Smooth muscle cell (in vitro differentiated cells): ENCODE measurements at regions not wholly inside any gene's neighbourhood (a gene's known extent, or its start where the extent isn't known, plus 50 kb on each side); places are given as distances from the start of the nearest gene placed in this dataset.

Experiments
- DNase-seq: peaks from one replicate; lab custom pipeline; 2025; ENCODE audit not compliant: unreplicated experiment; lab: John Stamatoyannopoulos, UW
- H2AFZ ChIP-seq: fragments of 200-600 bp; sonication (generic); 2 replicates; pipeline ENCODE4 v1.6.0; 2016; ENCODE audit warnings: antibody characterized with exemption, low read depth, mild to moderate bottlenecking
- H3F3A ChIP-seq: fragments of 200-600 bp; sonication (generic); 2 replicates; pipeline ENCODE4 v1.6.0; 2017; ENCODE audit warnings: antibody characterized with exemption, low read depth
- H3K27ac ChIP-seq: fragments of 200-600 bp; sonication (generic); 2 replicates; pipeline ENCODE4 v1.5.1; 2016; ENCODE audit warnings: low read depth, mild to moderate bottlenecking
- H3K27me3 ChIP-seq: fragments of 200-600 bp; sonication (generic); 2 replicates; pipeline ENCODE4 v1.6.1; 2016; ENCODE audit warnings: low read depth, mild to moderate bottlenecking
- H3K36me3 ChIP-seq: fragments of 200-600 bp; sonication (generic); 2 replicates; pipeline ENCODE4 v1.5.1; 2016; ENCODE audit warnings: low read depth
- H3K4me1 ChIP-seq: fragments of 200-600 bp; sonication (generic); 2 replicates; pipeline ENCODE4 v1.5.1; 2016; ENCODE audit warnings: low read depth
- H3K4me2 ChIP-seq: fragments of 200-600 bp; sonication (generic); 2 replicates; pipeline ENCODE4 v1.6.0; 2016; ENCODE audit warnings: mild to moderate bottlenecking
- H3K4me3 ChIP-seq: fragments of 200-600 bp; sonication (generic); 2 replicates; pipeline ENCODE4 v1.5.1; 2016; ENCODE audit warnings: mild to moderate bottlenecking
- H3K79me2 ChIP-seq: fragments of 200-600 bp; sonication (generic); 2 replicates; pipeline ENCODE4 v1.6.0; 2016; ENCODE audit warnings: low read depth, mild to moderate bottlenecking
- H3K9ac ChIP-seq: fragments of 200-600 bp; sonication (generic); 2 replicates; pipeline ENCODE4 v1.6.0; 2016; ENCODE audit warnings: low read depth
- H3K9me3 ChIP-seq: fragments of 200-600 bp; sonication (generic); replicated peaks from 2 replicates; pipeline ENCODE4 v1.5.1; 2016; ENCODE audit warnings: low read depth
- H4K20me1 ChIP-seq: fragments of 200-600 bp; sonication (generic); 2 replicates; pipeline ENCODE4 v1.6.0; 2016; ENCODE audit warnings: low read depth
- CTCF ChIP-seq: fragments of 200-600 bp; sonication (generic); IDR thresholded peaks from 2 replicates; pipeline ENCODE4 v1.5.1; 2017; ENCODE audit warnings: borderline replicate concordance, mild to moderate bottlenecking, antibody characterized with exemption; ENCODE audit not compliant: insufficient read depth, poor library complexity, severe bottlenecking
- WGBS: methylation state at CpG from one replicate; pipeline ENCODE4 v1.1.7; 2016; ENCODE audit warnings: low lambda C conversion rate; 5-methylcytosine and 5-hydroxymethylcytosine counted together

- 80% methylated on average over 8 of the region's 8 CpGs for WGBS
- H3K27ac ChIP-seq: no peak overlapping the region
- H2AFZ ChIP-seq: no peak overlapping the region
- no peak for DNase-seq
- H3K36me3 ChIP-seq: no peaks in the 10 kb centered on the region
- H3F3A ChIP-seq: no peaks in the 10 kb centered on the region
- H3K9ac ChIP-seq: no peak overlapping the region
- no peak overlapping the region for H3K4me2 ChIP-seq
- no peaks in the 10 kb centered on the region for H3K79me2 ChIP-seq
- no peak for TF ChIP-seq CTCF
- no peaks in the 10 kb centered on the region for H4K20me1 ChIP-seq
- no peaks in the 10 kb centered on the region for H3K27me3 ChIP-seq
- H3K4me3 ChIP-seq: no peak overlapping the region
- H3K9me3 ChIP-seq: no peaks in the 10 kb centered on the region
- no peaks in the 10 kb centered on the region for H3K4me1 ChIP-seq
These were observed 152.9 kb downstream of the INSIG2 start for GRCh38 chr2:118241128-118241527.

- Histone ChIP-seq H3K27me3 (no peaks in the 10 kb centered on the region), H3K4me1 (no peaks in the 10 kb centered on the region), H3K36me3 (no peaks in the 10 kb centered on the region), H3K9me3 (no peaks in the 10 kb centered on the region), H3F3A (no peaks in the 10 kb centered on the region), H2AFZ (no peak overlapping the region), H3K79me2 (no peaks in the 10 kb centered on the region), H3K4me2 (no peak overlapping the region), H3K9ac (no peak overlapping the region), H4K20me1 (no peaks in the 10 kb centered on the region), H3K27ac (no peak overlapping the region), H3K4me3 (no peak overlapping the region)
- DNase-seq: no peak
- TF ChIP-seq CTCF: no peak
- WGBS: 99% methylated on average over 2 of the region's 2 CpGs
These were observed 152.0 kb downstream of the INSIG2 start for GRCh38 chr2:118240276-118240675.

GRCh38 chr2:118239284-118239683 is 151.0 kb downstream of the INSIG2 start:
- WGBS: 89% methylated on average over 5 of the region's 5 CpGs
- Histone ChIP-seq H3K79me2 (no peaks in the 10 kb centered on the region), H3F3A (no peaks in the 10 kb centered on the region), H3K27ac (no peak overlapping the region), H3K4me3 (no peak overlapping the region), H3K27me3 (no peaks in the 10 kb centered on the region), H3K9ac (no peak overlapping the region), H4K20me1 (no peaks in the 10 kb centered on the region), H3K9me3 (no peaks in the 10 kb centered on the region), H3K4me1 (no peaks in the 10 kb centered on the region), H3K4me2 (no peak overlapping the region), H2AFZ (no peak overlapping the region), H3K36me3 (no peaks in the 10 kb centered on the region)
- no peak for DNase-seq
- no peak for TF ChIP-seq CTCF

GRCh38 chr2:118237451-118237850 is 149.2 kb downstream of the INSIG2 start:
- H3K36me3 ChIP-seq: no peaks in the 10 kb centered on the region
- no peak for DNase-seq
- H3K79me2 ChIP-seq: no peaks in the 10 kb centered on the region
- peaks cover under 1% of the 10 kb centered on the region for H3K4me1 ChIP-seq
- no peak for TF ChIP-seq CTCF
- no peaks in the 10 kb centered on the region for H3K27me3 ChIP-seq
- no peak overlapping the region for H3K4me2 ChIP-seq
- H3K4me3 ChIP-seq: no peak overlapping the region
- no peaks in the 10 kb centered on the region for H4K20me1 ChIP-seq
- H3K9me3 ChIP-seq: no peaks in the 10 kb centered on the region
- H3K27ac ChIP-seq: no peak overlapping the region
- no peak overlapping the region for H3K9ac ChIP-seq
- no peak overlapping the region for H2AFZ ChIP-seq
- H3F3A ChIP-seq: no peaks in the 10 kb centered on the region
